ENCODE measurements at regions not wholly inside any gene's neighbourhood (a gene's known extent, or its start where the extent isn't known, plus 50 kb on each side); places are given as distances from the start of the nearest gene placed in this dataset.

DNA sequence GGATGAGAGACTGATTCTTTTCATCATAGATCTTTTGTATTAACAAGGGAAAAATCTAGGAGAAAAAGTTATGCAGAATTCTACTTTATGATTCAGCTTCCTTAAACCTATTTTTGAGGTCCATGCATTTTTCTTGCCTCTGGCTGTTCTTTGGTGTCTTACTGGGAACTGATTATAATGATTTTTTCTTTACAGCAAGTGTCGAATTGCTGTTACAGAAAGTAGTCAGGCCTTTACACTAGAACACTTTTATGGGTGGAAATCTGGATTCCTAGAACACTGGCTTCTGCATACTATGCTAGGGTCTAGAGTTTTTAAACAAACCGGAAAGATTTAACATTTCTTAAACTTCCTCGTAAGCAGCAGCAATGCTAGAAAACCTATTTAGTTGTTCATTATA is 302.6 kb downstream of the NUP35 start:
- H3K4me1 ChIP-seq = no peaks in the 10 kb centered on the region
- no peaks in the 10 kb centered on the region for H3K36me3 ChIP-seq
- DNase-seq = no peak
- no peaks in the 10 kb centered on the region for H3K27me3 ChIP-seq
- no peak for TF ChIP-seq POLR2A (IDR thresholded peaks at IDR 0.05)
- no peak for TF ChIP-seq CTCF (IDR thresholded peaks at IDR 0.05)
- no peaks in the 10 kb centered on the region for H3K9me3 ChIP-seq
- H3K4me3 ChIP-seq = no peak overlapping the region
- no peak overlapping the region for H3K27ac ChIP-seq

DNA sequence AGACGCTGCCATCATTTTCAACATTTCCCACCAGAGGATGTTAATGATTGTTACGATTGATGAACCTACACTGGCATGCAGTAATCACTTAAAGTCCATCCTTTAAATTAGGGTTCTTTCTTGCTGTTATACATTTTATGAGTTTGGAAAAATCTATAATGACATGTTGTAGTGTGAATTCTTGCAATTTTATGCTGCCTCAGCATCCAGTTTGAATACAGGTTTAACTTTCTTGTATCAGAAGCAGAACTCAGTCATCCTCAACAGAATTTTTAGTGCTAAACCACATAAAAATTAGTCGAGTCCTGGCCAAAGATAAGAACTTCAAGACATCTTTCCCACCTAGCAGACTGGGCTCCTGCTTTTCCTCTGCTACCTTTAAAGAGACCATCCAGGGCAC is 303.3 kb downstream of the NUP35 start:
- Histone ChIP-seq H3K4me3 (no peak overlapping the region), H3K9me3 (no peaks in the 10 kb centered on the region), H3K27me3 (no peaks in the 10 kb centered on the region), H3K4me1 (no peaks in the 10 kb centered on the region), H3K36me3 (no peaks in the 10 kb centered on the region), H3K27ac (no peak overlapping the region)
- TF ChIP-seq POLR2A (IDR thresholded peaks at IDR 0.05) (no peak), CTCF (IDR thresholded peaks at IDR 0.05) (no peak)
- DNase-seq = no peak

- H3K27me3 ChIP-seq = no peaks in the 10 kb centered on the region
- no peak overlapping the region for H3K27ac ChIP-seq
- no peak overlapping the region for H3K4me3 ChIP-seq
- H3K4me1 ChIP-seq = no peaks in the 10 kb centered on the region
- DNase-seq = no peak
- TF ChIP-seq POLR2A (IDR thresholded peaks at IDR 0.05) (no peak), CTCF (IDR thresholded peaks at IDR 0.05) (no peak)
- no peaks in the 10 kb centered on the region for H3K9me3 ChIP-seq
- no peaks in the 10 kb centered on the region for H3K36me3 ChIP-seq
These were observed 304.6 kb downstream of the NUP35 start for GRCh38 chr2:183428881-183429280.

- H3K27me3 ChIP-seq = no peaks in the 10 kb centered on the region
- no peak for DNase-seq
- H3K4me1 ChIP-seq = no peaks in the 10 kb centered on the region
- no peaks in the 10 kb centered on the region for H3K9me3 ChIP-seq
- no peaks in the 10 kb centered on the region for H3K36me3 ChIP-seq
- TF ChIP-seq POLR2A (IDR thresholded peaks at IDR 0.05) (no peak), CTCF (IDR thresholded peaks at IDR 0.05) (no peak)
- H3K27ac ChIP-seq = no peak overlapping the region
- no peak overlapping the region for H3K4me3 ChIP-seq
These were observed 314.3 kb downstream of the NUP35 start for GRCh38 chr2:183438541-183438940.

DNA sequence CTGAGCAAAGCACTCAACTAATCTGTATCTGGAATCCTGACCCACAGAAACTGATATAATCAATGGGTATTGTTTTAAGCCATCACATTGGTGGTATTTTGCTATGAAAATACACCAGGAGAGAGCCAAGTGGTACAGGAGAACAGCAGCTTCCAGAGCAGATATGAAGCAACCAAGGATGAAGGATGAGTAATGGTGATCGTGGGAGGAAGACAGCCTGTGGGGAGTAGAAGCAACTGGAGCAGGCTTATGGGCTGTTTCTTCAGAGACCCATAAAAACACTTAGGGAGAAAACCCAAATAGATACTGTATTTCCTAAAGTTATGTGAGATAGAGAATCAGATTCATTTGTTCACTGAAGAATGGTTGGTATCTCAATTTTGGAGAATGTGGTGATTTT is 330.8 kb downstream of the NUP35 start:
- no peaks in the 10 kb centered on the region for H3K4me1 ChIP-seq
- no peak for DNase-seq
- no peaks in the 10 kb centered on the region for H3K27me3 ChIP-seq
- no peaks in the 10 kb centered on the region for H3K9me3 ChIP-seq
- TF ChIP-seq CTCF (IDR thresholded peaks at IDR 0.05) (no peak), POLR2A (IDR thresholded peaks at IDR 0.05) (no peak)
- no peaks in the 10 kb centered on the region for H3K36me3 ChIP-seq
- H3K27ac ChIP-seq = no peak overlapping the region
- no peak overlapping the region for H3K4me3 ChIP-seq

DNA sequence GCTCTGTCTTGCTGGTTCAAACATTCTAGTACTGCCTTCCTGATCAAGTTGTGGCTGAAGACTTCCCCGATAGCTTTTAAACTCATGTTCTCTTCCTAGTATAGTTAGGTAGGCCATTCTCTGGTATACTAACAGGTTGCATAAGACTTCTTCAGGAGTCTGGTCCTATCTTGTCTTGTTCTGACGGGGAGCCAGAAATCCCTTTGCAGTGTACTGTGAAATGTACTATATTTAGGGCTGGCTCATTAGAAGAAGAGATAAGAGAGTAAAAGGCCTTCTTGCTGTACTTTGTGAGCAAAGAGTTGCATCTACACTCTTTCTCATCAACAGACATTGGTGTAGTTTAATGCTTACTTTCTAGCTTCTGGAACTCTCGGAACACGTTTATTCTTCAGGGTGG is 331.9 kb downstream of the NUP35 start:
- Histone ChIP-seq H3K4me1 (no peaks in the 10 kb centered on the region), H3K27me3 (no peaks in the 10 kb centered on the region), H3K4me3 (no peak overlapping the region), H3K9me3 (no peaks in the 10 kb centered on the region), H3K27ac (no peak overlapping the region), H3K36me3 (no peaks in the 10 kb centered on the region)
- TF ChIP-seq CTCF (IDR thresholded peaks at IDR 0.05) (no peak), POLR2A (IDR thresholded peaks at IDR 0.05) (no peak)
- no peak for DNase-seq

All from Peyer's patch (tissue), 4 donors.